HG02884 (cell line): ENCODE measurements at regions not wholly inside any gene's neighbourhood (a gene's known extent, or its start where the extent isn't known, plus 50 kb on each side); places are given as distances from the start of the nearest gene placed in this dataset.
"Not testable (repeated sequence)": the region's sequence is repeated elsewhere in the genome, so short reads cannot be mapped to it uniquely, and the experiment has no call there.

Source experiments
- ATAC-seq: cut with Tn5 transposase; IDR thresholded peaks from one replicate; pipeline ENCODE4 v1.9.1; 2021; ENCODE audit warnings: mild to moderate bottlenecking, moderate library complexity; ENCODE audit not compliant: unreplicated experiment

DNA sequence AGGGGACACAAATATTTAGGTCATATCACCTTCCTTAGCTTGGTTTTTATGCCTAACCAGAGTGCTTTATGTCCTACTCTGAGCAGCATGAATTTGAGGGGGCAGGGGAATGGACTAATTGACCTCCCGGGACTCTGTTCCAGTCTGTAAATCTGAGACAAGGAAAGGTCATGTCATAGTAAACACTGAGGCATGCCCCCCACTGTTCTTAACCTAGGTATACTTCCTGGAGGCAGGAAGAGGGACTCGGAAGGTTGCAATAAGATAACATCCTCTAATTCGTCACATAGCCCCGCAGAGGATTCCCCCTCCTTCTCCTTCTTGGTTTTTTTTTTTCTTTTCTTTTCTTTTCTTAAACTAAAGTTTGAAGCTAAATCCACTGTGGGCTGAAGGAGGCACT, 540.3 kb upstream of the CADM1 start:
- no peak for ATAC-seq

DNA sequence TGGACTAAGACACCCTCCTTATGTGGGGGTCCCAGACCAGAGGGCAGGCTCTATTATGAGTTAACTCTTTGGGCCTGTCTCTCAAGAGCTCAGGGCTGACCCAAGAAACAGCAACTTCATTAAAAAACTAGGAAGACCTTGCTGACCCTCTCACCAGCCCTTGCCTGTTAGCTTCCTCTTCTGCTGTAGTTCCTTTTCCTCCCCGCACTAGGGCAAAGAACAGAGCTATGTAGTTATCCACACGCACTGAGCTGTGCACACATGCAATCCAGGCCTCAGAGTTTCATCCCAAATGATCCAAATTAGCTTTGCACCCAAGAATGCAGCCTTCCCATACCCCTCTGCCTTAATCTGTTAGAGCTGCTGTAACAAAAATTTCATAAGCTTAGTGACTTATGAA, 539.6 kb upstream of the CADM1 start:
- no peak for ATAC-seq

DNA sequence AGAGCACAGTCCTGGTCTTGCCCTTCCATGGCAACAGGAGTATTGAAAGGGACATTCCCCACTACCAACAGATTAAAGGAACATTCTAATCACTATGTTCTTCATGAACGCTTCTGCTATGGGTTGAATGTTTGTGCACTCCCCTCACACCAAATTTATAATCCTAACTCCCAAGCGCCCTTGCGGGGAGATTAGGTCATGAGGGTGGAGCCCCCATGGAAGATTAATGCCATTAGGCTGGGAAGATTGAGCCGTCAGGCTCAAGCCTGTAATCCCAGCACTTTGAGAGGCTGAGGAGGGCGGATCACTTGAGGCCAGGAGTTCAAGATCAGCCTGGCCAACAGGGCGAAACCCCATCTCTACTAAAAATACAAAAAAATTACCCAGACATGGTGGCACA, 538.8 kb upstream of the CADM1 start:
- ATAC-seq = not testable (repeated sequence)

DNA sequence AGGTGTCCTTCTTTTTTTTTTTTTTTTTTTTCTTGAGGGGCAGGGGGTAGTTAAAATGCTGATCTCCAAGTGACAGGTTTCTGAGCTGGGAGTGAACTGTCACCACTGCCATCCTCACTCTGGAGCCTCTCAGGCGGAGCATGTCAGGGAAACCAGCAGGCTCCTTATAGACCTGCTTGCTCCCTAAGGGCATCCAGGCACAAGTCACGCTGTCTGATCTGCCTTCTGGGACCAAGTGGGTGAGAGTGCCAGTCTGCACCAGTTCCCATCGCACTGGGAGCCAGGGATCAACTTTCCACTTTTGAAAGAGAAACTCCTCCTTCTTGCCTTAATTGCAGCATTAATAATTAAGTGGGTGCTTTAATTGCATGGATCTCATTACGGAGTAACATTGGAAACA, 537.9 kb upstream of the CADM1 start:
- no peak for ATAC-seq

DNA sequence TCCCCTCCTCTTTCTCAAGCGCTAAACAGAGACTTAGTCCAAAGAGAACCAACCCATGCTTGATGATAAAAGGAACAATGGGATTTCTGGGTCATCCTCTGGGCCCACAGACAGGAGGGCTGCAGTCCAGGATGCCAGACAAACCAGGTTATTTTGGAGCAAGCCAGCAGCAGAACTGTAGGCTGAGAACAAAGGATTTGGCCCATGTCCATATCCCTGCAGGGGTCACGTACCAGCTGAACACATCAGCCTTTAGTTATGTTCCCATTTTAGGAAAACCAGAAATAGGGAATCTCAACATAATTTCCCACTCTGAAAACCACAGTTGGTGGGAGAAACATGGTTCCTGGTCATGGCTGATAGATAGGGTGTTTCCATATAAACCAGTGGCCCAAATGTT, 533.6 kb upstream of the CADM1 start:
- no peak for ATAC-seq

DNA sequence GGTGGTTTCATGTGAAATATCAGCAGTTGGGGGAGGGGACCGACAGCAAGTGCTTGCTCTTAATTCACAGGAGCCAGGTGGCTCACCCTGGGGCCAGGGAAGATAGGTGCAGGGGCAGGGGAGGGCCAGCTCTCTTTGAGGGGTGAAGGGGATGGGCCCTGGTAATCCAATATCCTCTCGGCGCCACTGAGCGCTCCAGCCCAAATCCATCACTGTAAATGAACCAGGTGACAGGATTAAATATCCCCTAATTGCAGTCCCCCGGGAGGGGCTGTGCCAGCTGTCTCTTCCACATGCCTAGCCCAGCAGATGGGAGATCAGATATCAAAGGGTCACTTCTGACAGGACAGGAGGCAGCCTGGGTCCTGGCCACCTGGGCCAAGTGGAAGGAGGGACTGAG, 531.8 kb upstream of the CADM1 start:
- no peak for ATAC-seq

DNA sequence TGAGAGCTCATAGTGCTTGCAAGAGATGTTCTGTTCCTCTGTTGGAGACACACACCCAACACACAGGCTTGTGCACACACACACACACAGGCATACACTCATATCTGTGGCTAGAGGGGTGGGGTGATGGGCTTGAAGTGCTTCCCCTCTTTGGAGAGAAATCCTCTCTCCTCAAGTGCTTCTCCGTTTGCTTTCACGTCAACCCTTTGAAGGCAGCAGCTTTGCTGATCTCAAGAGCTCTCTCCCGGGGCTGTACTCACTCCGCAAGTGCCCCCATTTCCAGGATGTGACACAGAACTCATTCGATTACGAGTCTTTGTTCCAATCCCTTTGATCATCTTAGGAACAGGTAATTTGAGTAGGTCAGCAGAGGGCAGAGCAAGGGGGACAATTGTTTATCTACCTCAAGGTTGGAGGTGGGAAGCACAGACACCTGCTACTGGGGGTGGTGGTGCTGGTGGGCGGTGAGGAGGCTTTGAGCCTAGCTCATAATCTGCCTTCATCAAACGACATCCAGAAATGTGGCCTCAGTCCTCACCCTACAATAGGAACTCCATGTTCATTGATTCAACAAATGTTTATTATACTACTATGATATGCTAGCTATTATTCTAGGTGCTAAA, 529.8 kb upstream of the CADM1 start:
- ATAC-seq = no peak

DNA sequence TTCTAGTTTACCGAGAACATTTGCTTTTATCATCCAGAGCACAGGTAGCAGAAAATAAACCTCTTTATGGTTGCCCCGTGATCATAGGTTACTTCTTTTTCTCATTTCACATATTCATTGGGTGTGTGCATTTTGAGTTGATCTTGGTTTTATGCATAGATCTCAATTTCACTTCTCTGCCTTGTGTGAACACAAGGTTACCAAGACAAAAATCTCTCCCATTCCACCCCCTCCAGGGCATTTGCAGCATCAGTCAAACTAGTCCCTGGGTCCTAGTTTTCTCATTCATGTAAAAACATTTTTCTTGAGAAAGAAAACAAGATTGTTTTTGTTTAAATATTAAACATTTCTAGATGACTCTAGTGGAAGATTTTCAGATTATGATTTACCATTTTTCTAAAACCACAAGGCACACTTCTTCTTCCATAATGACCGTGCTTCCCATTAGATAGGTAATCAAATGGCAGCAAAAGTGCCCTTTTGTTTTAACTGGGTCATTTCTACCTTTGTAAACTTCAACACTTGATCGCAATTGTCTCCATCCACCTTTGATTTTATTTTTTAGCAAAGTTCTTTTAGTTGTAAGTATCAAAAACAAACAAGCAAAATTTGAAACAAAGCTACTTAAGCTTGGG, 526.6 kb upstream of the CADM1 start:
- no peak for ATAC-seq

DNA sequence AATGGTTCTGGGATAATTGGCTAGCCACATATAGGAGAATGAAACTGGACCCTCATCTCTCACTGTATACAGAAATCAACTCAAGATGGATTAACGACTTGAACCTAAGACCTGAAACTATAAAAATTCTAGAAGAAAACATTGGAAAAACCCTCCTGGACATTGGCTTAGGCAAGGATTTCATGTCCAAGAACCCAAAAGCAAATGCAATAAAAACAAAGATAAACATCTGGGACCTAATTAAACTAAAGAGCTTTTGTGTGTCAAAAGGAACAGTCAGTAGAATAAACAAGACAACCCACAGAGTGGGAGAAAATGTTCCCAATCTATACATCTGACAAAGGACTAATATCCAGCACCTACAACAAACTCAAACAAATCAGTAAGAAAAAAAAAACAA, 524.3 kb upstream of the CADM1 start:
- ATAC-seq = not testable (repeated sequence)

DNA sequence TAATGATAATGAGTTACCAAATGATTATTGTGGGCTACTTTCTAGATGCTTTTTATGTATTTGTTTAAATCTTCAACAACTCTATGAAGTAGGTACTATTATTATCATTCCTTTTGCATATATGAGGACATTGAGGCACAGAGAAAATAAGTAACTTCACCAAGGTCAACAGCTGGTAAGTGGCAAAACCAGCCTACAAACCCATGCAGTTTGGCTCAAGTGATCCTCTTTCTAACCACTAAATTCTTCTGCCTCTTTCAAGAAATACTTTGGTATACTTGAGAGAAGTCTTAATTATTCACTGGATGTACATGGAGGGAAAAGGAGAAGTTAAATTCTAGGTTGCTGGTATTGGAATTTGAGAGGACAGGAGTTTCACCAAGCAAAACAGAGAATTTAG, 495.2 kb upstream of the CADM1 start:
- ATAC-seq = no peak

DNA sequence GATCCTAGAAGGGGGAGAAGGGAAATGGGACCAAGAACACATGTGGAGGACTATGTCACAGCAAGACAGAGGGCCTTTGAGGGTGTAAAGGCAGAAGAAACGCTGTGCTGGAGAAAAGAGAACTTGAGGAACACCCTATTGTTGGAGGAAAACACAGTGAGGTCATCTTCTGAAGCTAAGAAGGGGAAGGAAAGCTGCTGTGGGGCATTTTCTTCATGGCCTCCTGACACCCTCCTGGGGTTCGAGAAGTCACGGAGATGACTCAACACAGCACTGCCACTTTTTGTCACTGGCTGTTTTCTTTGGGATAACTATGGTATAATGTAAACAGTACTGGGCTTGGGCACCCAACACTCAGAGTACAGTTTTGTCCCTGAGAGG, 492.6 kb upstream of the CADM1 start:
- peak; percentile 16 for ATAC-seq

DNA sequence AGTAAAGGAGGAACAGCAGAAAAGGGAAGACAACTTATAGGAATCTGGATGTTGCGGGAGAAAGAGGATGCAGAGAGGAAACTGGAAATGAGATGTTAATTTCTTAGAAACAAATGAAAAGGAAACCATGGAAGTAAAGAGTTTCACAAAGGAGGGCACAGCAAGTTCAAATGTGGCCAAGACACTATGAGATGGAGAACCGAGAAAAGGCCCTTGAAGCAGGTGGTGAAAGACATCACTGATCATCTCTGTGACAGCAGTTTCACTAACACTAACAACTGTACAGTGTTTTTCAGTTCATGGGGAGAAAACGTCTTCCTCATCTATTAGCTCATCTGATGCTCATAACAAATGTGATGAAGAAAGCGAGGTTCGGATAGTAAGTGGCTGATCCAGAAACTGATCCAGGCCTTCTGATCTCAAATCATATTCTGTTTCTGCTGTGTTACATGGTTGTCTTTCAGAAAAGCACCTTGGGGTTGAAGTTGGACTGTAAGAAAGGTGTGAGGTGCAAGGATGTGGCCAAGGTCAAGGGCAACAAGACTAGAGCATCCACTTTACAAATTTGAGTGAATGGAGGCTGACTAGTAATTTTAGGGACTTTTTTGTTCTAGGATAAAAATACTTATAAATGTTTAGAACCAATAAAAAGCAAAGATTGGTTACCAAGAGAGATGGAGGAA, 492.1 kb upstream of the CADM1 start:
- peak; percentile 98 for ATAC-seq

DNA sequence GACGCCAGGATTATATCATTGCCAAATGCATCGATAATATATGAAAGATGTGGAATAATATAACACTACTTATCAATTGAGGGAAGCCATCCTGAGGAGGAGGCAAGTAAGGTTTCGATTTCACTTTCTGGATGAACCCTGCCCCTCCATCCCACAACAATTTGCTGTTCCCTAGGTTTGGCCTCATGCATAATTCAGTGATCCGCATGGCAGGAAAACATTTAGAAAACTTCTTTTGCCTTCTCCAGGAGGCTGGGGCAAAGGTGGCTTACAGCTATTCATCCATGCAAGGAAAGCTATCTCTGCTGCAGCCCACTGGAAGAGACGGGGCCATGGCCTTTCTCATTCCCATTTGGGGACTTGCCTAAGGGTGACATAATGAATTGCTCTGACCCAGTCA, 489.4 kb upstream of the CADM1 start:
- no peak for ATAC-seq

DNA sequence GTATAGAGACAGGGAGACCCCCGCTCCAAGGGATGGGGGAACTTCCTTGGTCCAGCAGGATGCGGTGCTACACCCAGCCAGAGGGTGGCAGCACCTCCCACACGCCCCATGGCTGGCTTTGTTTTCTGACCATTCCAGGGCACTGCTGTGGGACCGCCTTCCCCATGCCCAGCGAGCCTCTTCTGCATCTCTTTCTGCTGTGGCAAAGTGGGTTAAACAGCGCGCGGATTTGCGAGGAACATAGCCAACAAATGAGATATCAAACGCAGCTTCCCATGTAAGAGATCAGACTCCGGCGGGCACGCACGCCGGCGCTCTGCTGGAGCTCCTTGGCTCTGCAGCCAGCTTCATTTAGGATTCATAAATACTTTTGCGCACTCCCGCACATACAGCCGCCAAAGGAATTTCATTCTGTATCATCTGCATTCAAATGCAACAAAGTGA, 485.8 kb upstream of the CADM1 start:
- ATAC-seq = no peak

DNA sequence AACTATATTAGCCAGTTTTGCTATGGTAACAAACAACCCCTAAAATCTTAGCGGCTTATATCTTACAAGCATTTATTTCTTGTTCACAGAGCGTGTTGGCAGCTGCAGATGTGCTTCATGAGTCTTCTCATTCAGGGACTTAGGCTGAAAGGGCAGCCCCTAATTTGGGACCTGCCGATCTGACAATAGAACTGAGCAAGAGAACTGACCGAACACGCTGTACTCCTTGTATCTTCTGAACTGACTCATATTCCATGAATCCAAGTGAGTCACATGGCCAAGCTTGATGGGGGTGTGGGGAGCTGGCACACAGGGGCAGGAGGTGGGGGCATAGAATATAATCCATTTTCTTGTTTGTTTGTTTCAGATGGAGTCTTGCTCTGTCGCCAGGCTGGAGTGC, 481.7 kb upstream of the CADM1 start:
- no peak for ATAC-seq

DNA sequence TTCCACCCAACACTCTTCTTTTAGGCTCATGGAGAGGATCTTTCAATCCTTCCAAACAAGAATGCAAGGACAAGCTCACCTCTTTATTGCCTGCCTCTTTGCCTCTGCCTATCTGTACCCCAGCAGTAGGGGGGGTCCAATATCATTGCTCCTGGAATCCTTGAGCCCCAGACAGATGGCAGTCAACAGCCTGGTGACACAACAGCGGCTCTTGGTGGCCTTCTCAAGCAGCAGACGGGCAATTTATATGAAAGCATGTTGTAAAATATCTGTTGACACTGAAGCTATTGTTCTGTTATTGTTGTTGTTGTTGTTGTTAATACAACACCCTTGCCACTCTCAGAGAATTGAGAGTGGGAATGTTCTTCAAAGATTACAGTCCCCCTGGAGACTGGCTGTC, 480.0 kb upstream of the CADM1 start:
- ATAC-seq = no peak

DNA sequence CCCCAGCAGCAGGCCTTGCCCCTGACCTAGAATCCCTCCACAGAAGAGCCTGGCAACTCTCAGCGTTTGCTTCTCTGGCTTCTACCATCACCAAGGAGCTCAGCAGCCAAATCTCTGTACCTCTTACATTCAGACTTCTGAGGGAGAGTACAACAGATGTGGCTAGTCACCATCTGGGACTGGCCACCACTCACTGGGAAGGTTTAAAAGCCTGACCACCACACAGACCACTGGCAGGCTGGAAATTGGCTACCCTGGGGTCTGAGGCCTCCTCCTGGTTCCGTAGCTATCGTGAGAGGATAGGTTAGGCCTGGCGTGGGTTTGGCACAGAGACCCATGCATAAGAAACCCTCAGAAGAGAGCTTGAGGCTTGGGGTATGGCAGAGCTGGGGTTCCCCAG, 478.5 kb upstream of the CADM1 start:
- no peak for ATAC-seq

DNA sequence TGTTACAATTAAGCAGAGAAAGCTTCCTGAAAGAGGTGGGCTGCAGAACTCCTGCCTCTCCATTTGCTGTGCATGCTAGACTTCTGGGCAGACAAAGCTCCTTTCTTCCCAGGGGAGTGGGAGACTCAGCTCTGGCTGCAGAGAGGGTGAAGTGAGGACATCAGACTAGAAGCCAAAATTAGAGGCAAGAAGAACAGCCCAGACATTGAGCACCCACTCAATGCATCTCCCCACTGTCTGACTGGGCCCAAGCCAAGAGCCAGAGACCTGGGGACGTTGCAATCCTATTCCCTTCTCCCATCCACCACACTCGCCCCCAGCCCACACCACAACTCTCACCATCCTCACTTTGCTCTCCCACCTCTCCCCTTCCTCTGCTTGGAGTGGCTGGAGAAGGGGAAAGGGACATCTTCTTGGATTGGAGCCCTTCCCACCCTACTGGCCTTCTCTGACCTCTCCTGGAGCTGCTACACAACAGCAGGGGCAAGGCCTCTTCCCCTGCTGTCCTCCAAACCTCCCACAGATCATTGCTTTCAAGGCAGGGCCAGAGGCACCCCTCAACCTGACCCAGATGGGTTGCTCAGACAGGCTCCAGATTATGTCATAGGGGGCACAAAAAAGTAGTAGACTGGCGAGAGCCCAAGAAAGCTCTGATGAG, 477.7 kb upstream of the CADM1 start:
- ATAC-seq = no peak

DNA sequence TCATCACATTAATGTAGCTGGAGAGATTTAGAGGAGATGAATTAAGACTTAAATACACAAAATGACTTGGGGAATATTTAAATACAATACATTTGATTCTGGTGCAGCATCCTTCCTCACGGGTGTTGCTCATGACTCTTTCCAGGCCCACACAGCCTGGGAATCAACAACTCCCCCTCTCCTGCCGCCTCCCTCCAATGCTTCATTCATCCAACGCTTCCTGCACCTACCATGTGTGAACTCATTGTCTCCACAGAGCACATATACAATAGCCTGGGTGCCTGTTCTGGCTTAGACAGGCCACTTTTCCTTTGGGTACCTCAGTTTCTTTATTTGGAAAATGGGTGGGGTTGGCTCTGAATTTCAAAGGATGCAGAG, 476.9 kb upstream of the CADM1 start:
- ATAC-seq = no peak

DNA sequence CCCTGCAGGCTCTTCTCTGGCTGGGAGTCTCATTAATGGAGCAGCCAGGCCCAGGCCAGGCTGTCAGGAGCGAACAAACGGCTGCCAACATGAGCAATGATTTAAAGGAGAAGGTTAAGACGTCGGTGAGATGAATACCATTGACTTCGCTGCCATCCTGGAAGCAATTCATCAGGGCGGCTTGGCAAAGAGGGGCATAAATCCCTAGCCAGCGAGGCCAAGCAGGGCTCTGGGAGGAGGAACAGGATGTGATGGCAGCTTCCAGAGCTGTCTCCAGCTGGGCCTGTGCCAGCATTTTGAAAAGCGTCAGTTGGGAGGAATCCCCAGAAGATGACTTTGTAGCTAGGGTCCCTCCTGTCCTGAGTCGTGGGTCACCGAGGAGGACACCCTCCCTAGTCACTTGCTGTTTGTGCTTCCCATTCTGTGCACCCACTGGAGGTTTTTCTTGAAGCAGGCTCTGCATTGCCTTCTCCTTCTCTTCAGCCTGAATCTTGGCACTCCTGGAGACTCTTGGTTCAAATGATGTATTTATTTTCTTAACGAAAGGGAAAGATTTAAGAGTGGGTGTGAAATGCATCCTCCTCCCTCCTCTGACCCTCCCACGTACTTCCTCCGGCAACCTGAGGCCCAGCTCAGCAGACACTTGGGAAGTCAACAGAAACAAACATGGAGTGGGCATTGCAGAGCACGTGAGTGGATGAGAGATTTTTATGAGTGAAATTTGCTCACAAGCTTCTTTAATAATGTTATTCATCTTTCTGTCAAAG, 476.3 kb upstream of the CADM1 start:
- no peak for ATAC-seq

DNA sequence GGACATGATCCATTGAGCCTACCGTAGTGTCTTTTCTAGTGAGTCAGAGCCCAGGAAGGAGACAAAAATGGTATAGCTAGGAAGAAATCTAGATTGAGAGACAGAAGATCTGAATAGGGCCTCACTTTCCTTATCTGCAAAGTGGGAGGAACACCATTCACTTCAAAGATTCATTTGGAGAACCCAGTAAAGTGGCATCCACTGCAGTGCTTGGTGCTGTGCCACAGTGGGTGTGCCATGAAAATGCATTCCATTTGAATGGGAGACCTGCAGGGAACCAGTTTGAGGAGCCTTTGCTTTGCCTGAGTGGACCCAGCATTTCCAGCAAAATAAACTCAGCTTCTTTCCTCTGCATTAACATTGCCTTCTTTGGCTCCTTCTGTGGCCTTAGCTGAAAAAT, 470.5 kb upstream of the CADM1 start:
- no peak for ATAC-seq
